ENCODE measurements at regions not wholly inside any gene's neighbourhood (a gene's known extent, or its start where the extent isn't known, plus 50 kb on each side); places are given as distances from the start of the nearest gene placed in this dataset.
"Not testable (repeated sequence)": the region's sequence is repeated elsewhere in the genome, so short reads cannot be mapped to it uniquely, and the experiment has no call there.

DNA sequence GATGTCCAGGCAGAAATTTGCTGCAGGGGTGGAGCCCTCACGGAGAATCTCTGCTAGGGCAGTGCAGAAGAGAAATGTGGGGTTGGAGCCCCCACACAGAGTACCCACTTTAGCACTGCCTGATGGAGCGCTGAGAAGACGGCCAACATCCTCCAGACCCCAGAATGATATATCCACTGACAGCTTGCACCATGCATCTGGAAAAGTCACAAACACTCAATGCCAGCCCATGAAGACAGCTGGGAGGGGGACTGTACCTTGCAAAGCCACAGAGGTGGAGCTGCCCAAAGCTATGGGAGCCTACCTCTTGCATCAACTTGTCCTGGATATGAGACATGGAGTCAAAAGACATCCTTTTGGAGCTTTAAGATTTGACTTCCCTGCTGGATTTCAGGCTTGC is 426.3 kb upstream of the FAM174A start:
- H3K4me3 ChIP-seq (ENCODE audit: low read depth, low read length, poor library complexity, severe bottlenecking), result no peak overlapping the region
- no peaks in the 10 kb centered on the region for H3K36me3 ChIP-seq (ENCODE audit: insufficient read depth, low read length)
- ChIA-PET CTCF (ENCODE audit: unreplicated experiment) (no interaction called here), POLR2A (interaction anchor here (0.6 kb wide), 1 partner anchor 49 kb away, joined by 3 read pairs; no protein-coding TSS in a partner anchor)
- BruUV-seq (replicated peaks), result no TSS peak
- H3K4me2 ChIP-seq (ENCODE audit: low read length), result no peak overlapping the region
- no peaks in the 10 kb centered on the region for H3K4me1 ChIP-seq (ENCODE audit: insufficient read depth, low read length, poor library complexity, severe bottlenecking)
- intact Hi-C loops (cut with micrococcal nuclease; ENCODE audit: unreplicated experiment), result no loop called here
- no peak for TF ChIP-seq EZH2phosphoT487 (IDR thresholded peaks at IDR 0.05; ENCODE audit: borderline replicate concordance, low read depth, low read length)
- TF ChIP-seq, protein P1, sequence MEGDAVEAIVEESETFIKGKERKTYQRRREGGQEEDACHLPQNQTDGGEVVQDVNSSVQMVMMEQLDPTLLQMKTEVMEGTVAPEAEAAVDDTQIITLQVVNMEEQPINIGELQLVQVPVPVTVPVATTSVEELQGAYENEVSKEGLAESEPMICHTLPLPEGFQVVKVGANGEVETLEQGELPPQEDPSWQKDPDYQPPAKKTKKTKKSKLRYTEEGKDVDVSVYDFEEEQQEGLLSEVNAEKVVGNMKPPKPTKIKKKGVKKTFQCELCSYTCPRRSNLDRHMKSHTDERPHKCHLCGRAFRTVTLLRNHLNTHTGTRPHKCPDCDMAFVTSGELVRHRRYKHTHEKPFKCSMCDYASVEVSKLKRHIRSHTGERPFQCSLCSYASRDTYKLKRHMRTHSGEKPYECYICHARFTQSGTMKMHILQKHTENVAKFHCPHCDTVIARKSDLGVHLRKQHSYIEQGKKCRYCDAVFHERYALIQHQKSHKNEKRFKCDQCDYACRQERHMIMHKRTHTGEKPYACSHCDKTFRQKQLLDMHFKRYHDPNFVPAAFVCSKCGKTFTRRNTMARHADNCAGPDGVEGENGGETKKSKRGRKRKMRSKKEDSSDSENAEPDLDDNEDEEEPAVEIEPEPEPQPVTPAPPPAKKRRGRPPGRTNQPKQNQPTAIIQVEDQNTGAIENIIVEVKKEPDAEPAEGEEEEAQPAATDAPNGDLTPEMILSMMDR (conservative IDR thresholded peaks at IDR 0.05; ENCODE audit: low read length), result no peak
- no peak overlapping the region for H2AFZ ChIP-seq (ENCODE audit: low read length)
- H3K9me2 ChIP-seq (ENCODE audit: insufficient read depth, low read length), result no peaks in the 10 kb centered on the region
- no peaks in the 10 kb centered on the region for H3K79me2 ChIP-seq (ENCODE audit: insufficient read depth, low read depth, low read length)
- no peaks in the 10 kb centered on the region for H4K20me1 ChIP-seq (ENCODE audit: insufficient read depth, low read length)
- DNase-seq (ENCODE audit: low spot score), result no peak
- no peak overlapping the region for H3K27ac ChIP-seq (ENCODE audit: low read depth, low read length, poor library complexity, severe bottlenecking)
- no peaks in the 10 kb centered on the region for H3K9me3 ChIP-seq (ENCODE audit: low read length)

DNA sequence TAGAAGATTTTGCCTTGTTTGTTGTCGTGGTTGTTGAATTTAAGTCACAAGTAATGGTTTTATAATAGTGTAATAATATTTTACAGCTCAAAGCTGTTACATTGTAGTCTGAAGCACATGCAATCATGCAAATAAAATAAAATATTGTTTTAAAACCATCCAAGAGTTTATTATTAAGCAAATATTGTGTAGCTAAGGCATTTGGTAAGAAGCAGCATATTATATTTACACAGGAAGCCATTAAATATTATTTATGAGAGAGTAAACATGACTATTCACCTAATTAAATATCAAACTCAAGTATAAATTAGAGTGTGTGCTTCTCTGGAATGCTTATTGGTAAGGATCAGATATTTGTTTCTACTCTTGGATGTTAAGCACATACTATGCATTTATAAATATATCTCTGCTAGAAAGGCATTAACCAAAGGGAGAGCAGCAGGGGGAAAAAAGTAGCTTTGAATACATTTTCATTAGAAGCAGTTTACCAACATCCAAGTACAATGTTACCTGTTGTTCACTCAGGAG is 431.5 kb upstream of the FAM174A start:
- H3K4me1 ChIP-seq (ENCODE audit: insufficient read depth, low read length, poor library complexity, severe bottlenecking); DNase-seq (ENCODE audit: low spot score); H3K4me3 ChIP-seq (ENCODE audit: low read depth, low read length, poor library complexity, severe bottlenecking); H4K20me1 ChIP-seq (ENCODE audit: insufficient read depth, low read length); H2AFZ ChIP-seq (ENCODE audit: low read length); BruUV-seq (replicated peaks); H3K9me3 ChIP-seq (ENCODE audit: low read length); H3K27ac ChIP-seq (ENCODE audit: low read depth, low read length, poor library complexity, severe bottlenecking); H3K9me2 ChIP-seq (ENCODE audit: insufficient read depth, low read length); H3K36me3 ChIP-seq (ENCODE audit: insufficient read depth, low read length); CTCF ChIA-PET (ENCODE audit: unreplicated experiment); intact Hi-C loops (cut with micrococcal nuclease; ENCODE audit: unreplicated experiment); H3K4me2 ChIP-seq (ENCODE audit: low read length); POLR2A ChIA-PET; H3K79me2 ChIP-seq (ENCODE audit: insufficient read depth, low read depth, low read length): not testable (repeated sequence)

DNA sequence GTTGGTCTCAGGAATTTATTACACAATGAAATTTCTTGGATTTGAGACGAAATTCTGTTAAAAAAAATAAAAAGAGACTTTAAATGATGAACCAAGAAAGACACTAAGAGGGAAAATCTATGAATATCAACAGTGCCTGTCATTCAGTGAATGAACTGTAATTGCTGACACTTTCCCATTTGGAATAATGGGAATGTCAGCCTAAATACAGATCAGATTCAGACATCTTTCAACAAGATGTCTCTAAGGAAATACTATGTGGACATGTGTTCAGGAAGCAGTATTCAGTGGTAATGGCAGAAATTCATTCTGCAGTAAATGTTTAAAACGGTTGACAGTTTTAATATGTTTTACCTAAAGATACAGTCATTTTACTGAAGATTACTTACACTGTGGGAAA is 433.7 kb upstream of the FAM174A start:
- H3K9me3 ChIP-seq (ENCODE audit: low read length); POLR2A ChIA-PET; CTCF ChIA-PET (ENCODE audit: unreplicated experiment); H3K27ac ChIP-seq (ENCODE audit: low read depth, low read length, poor library complexity, severe bottlenecking); H3K9me2 ChIP-seq (ENCODE audit: insufficient read depth, low read length); H3K4me2 ChIP-seq (ENCODE audit: low read length); intact Hi-C loops (cut with micrococcal nuclease; ENCODE audit: unreplicated experiment); H3K36me3 ChIP-seq (ENCODE audit: insufficient read depth, low read length); H4K20me1 ChIP-seq (ENCODE audit: insufficient read depth, low read length); DNase-seq (ENCODE audit: low spot score); H3K4me1 ChIP-seq (ENCODE audit: insufficient read depth, low read length, poor library complexity, severe bottlenecking); H3K79me2 ChIP-seq (ENCODE audit: insufficient read depth, low read depth, low read length); H2AFZ ChIP-seq (ENCODE audit: low read length); H3K4me3 ChIP-seq (ENCODE audit: low read depth, low read length, poor library complexity, severe bottlenecking); BruUV-seq (replicated peaks): not testable (repeated sequence)

DNA sequence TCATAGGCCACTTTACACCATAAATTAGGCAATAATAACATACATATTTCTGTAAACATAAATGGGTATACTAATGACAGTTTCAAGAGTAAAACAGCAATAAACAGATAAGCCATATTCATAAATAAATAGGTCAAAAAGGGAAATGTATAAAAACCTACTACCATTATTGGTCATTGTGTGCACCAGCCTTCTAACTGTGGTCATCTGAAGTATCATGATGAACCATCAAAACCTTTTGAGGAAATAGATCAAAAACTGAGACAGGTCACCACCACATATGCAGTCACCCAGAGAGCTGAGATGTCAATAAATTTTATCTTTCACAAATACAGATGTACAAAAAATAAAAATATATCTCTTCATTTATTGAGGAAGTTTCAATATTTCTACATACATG is 438.8 kb upstream of the FAM174A start:
- H3K9me3 ChIP-seq (ENCODE audit: low read length); H2AFZ ChIP-seq (ENCODE audit: low read length); H3K79me2 ChIP-seq (ENCODE audit: insufficient read depth, low read depth, low read length); H3K4me3 ChIP-seq (ENCODE audit: low read depth, low read length, poor library complexity, severe bottlenecking); H3K27ac ChIP-seq (ENCODE audit: low read depth, low read length, poor library complexity, severe bottlenecking); H3K9me2 ChIP-seq (ENCODE audit: insufficient read depth, low read length); POLR2A ChIA-PET; intact Hi-C loops (cut with micrococcal nuclease; ENCODE audit: unreplicated experiment); DNase-seq (ENCODE audit: low spot score); H3K4me1 ChIP-seq (ENCODE audit: insufficient read depth, low read length, poor library complexity, severe bottlenecking); BruUV-seq (replicated peaks); CTCF ChIA-PET (ENCODE audit: unreplicated experiment); H3K4me2 ChIP-seq (ENCODE audit: low read length); H4K20me1 ChIP-seq (ENCODE audit: insufficient read depth, low read length); H3K36me3 ChIP-seq (ENCODE audit: insufficient read depth, low read length): not testable (repeated sequence)

DNA sequence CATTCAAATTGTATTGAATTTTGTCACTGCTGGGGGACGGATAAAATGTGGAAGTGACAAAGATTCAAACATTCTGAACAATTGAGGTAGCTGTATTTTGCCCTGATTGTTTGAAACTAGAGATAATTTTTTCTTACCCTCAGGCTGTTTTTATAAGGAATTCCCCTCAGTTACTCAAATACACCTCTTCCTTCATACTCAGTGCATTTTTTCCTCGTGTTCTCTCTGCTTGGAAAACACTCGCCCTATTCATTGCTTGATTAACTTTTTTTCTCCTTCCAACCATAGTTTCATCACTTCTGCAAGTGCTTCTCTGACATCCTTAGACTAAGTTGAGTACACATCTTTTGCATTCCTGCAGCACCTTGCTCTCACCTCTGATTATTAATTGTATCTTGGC is 454.5 kb upstream of the FAM174A start:
- CTCF ChIA-PET (ENCODE audit: unreplicated experiment); H3K79me2 ChIP-seq (ENCODE audit: insufficient read depth, low read depth, low read length); H3K4me1 ChIP-seq (ENCODE audit: insufficient read depth, low read length, poor library complexity, severe bottlenecking); H2AFZ ChIP-seq (ENCODE audit: low read length); intact Hi-C loops (cut with micrococcal nuclease; ENCODE audit: unreplicated experiment); BruUV-seq (replicated peaks); H4K20me1 ChIP-seq (ENCODE audit: insufficient read depth, low read length); DNase-seq (ENCODE audit: low spot score); H3K27ac ChIP-seq (ENCODE audit: low read depth, low read length, poor library complexity, severe bottlenecking); H3K4me2 ChIP-seq (ENCODE audit: low read length); POLR2A ChIA-PET; H3K9me2 ChIP-seq (ENCODE audit: insufficient read depth, low read length); H3K36me3 ChIP-seq (ENCODE audit: insufficient read depth, low read length); H3K4me3 ChIP-seq (ENCODE audit: low read depth, low read length, poor library complexity, severe bottlenecking); H3K9me3 ChIP-seq (ENCODE audit: low read length): not testable (repeated sequence)

DNA sequence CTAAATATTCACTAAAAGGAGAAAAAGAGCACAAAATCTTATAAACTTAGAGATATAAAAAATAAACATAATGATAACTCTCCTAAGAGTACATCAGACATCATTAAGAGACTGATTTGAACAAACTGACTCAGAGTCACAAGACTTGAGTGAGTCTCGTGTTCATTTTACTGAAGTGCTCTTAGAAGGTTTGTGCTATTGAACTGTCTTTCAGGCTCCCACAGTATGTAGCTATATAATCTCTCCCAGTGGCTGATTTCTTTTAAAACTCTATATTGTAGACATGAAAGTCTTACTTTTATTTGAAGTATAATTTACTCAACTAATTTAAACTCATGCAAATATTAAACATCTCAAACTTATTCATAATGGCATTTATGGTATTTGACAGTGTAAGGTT is 456.0 kb upstream of the FAM174A start:
- H3K4me2 ChIP-seq (ENCODE audit: low read length); H3K9me3 ChIP-seq (ENCODE audit: low read length); H3K79me2 ChIP-seq (ENCODE audit: insufficient read depth, low read depth, low read length); DNase-seq (ENCODE audit: low spot score); intact Hi-C loops (cut with micrococcal nuclease; ENCODE audit: unreplicated experiment); H3K36me3 ChIP-seq (ENCODE audit: insufficient read depth, low read length); BruUV-seq (replicated peaks); POLR2A ChIA-PET; H3K4me3 ChIP-seq (ENCODE audit: low read depth, low read length, poor library complexity, severe bottlenecking); CTCF ChIA-PET (ENCODE audit: unreplicated experiment); H4K20me1 ChIP-seq (ENCODE audit: insufficient read depth, low read length); H3K9me2 ChIP-seq (ENCODE audit: insufficient read depth, low read length); H3K4me1 ChIP-seq (ENCODE audit: insufficient read depth, low read length, poor library complexity, severe bottlenecking); H2AFZ ChIP-seq (ENCODE audit: low read length); H3K27ac ChIP-seq (ENCODE audit: low read depth, low read length, poor library complexity, severe bottlenecking): not testable (repeated sequence)
